HTR-8/SVneo (cell line): ENCODE measurements at regions not wholly inside any gene's neighbourhood (a gene's known extent, or its start where the extent isn't known, plus 50 kb on each side); places are given as distances from the start of the nearest gene placed in this dataset.
"Not testable (repeated sequence)": the region's sequence is repeated elsewhere in the genome, so short reads cannot be mapped to it uniquely, and the experiment has no call there.

Experiments
- DNase-seq: peaks from one replicate; pipeline ENCODE4 v3.0.0; 2011; ENCODE audit warnings: low spot score, mixed read lengths; ENCODE audit not compliant: insufficient read length
- FAIRE-seq: peaks from 2 replicates; lab custom pipeline; 2011; peaks lifted over from hg19 to GRCh38; lab: Jason Lieb, UNC

- DNase-seq (no peak), FAIRE-seq (no peak)
These were observed 320.0 kb downstream of the LRATD1 start for GRCh38 chr2:14952400-14952963.

DNA sequence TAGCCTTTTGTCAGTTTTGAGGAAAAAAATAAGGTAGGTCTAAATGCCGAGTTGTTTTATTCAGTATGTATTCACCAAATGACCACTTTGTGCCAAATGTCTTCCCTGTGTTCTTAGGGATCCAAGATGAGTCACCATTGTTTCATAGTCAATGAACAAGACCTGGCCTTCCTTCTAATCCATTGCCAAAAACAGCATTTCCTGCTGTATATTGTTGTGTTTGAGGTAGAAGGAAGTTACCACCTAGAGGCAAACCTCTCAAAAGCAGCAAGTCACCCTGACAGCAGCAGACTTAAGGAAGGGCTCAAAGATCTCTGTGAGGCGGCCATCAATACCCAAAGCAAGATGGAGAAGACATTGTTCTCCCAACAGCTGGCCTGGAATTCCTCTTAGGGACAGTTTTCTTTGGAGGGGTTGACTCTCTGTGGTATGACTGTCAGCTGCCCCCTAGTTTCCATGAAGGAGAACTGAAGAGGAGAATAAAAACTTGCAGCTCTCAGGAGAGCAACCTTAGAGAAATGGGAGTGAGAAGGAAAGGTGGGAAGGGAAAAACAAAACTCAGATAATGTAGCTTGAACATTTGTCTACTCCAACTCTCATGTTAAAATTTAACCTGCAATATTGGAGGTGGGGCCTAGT, 328.3 kb downstream of the LRATD1 start:
- no peak for FAIRE-seq
- DNase-seq, result no peak

GRCh38 chr2:14967729-14968128, 335.2 kb downstream of the LRATD1 start:
- FAIRE-seq (no peak), DNase-seq (no peak)

DNA sequence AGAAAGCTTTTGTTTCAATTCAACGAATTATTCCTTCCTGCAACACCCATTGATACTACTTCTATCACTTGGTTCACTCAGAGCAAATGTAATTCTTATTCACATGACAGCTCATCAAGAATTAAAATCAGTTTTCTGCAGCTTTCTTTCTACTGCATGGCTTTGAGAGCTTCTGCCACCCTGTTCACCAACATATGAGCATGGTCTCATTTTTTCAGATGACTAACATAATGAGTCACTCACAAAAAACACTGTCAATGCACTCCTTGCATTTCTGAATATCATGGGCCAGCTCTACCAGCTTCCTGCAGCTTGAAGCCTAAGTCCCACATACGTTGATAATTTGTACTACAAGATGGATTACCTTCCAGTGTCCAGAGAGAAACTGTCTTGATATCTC, 342.9 kb downstream of the LRATD1 start:
- DNase-seq, result no peak
- FAIRE-seq, result no peak

DNA sequence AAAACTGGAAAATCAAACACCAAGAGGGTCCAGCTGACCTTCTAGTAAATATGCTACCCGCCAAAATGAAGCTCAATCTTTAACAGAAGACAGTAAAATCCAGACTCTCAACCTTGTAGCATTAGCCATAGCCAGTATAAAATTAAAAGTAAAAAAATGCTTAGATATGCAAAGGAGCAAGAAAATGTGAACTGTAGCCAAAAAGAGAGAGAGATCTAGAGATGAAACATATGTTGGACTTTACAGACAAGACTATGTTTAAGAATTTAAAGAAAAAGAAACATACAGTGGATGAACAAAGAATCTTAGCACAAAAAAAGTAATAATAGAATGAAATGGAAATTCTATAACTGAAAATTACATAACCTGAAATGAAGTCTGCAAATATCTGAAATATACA, 344.5 kb downstream of the LRATD1 start:
- FAIRE-seq, result no peak
- no peak for DNase-seq

GRCh38 chr2:14978845-14979244, 346.3 kb downstream of the LRATD1 start:
- FAIRE-seq (no peak), DNase-seq (no peak)

GRCh38 chr2:14982790-14983189, 350.3 kb downstream of the LRATD1 start:
- DNase-seq (no peak), FAIRE-seq (no peak)

DNA sequence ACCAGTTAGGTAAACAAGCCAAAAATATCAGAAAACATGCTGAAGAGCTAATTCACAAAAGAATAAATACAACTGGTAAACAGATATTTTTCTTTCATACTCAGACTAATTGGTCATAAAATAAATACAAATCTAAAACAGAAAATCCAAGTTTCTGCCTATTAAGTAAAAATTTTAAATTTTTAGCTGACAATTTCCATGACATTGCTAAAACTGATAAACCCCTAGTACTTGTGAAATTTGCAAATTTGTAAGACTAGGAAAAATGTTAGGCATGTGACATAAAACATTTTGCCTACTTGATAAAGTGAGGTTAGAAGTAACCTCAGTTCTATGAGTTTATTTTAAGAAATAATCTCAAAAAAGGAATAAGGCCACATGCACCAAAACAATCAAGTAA, 356.1 kb downstream of the LRATD1 start:
- FAIRE-seq (no peak), DNase-seq (no peak)

DNA sequence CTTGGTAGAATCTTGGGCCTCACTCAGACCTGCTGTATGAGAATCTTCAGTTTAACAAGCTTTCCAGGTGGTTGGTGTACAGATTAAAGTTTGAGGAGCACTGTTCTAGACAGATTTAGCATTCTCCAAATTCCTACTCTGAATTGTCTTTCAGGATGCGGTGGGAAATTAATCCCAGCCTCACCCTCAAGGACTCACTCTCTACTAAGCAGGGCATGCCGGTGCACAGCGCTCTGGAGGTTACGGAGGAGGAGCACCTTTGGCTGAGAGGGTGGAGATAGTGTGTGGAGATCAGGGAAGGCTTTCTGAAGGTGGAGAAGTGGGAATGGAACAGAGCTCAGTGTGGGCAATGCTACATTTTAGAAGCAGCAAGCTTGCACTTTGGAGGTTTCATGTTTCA, 359.2 kb downstream of the LRATD1 start:
- no peak for DNase-seq
- no peak for FAIRE-seq

GRCh38 chr2:14994721-14995120, 362.2 kb downstream of the LRATD1 start:
- DNase-seq, result no peak
- no peak for FAIRE-seq

DNA sequence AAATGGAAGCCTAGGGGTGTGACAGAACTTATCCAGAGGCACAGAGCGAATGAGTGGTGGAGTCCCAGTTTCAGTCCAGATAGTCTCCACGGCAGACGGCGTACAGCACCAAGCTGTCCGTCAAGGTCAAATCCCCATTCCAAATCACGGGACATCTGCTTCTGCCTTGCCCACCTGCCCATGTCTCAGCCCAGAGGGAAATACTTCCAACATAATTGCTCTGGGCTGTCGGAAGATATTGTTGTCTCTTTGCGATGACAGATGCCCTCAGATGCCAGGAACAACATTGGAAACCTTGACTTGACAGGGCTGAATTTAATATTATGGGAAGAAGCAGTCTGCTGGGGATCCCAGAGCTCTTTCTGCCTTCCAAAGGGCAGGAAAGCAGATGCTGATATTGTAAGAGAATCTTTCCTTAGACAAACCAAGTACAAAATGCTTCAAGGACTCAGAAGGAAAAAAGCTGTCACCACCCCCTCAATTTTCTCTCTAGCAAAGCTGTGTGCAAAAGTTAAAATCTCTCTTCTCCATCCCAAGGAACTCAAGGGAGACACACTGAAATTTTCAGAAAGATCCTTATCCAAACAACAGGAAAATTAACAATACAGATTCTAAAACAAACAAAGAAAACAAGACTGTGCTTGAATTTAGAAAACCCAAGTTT, 364.0 kb downstream of the LRATD1 start:
- no peak for DNase-seq
- no peak for FAIRE-seq

DNA sequence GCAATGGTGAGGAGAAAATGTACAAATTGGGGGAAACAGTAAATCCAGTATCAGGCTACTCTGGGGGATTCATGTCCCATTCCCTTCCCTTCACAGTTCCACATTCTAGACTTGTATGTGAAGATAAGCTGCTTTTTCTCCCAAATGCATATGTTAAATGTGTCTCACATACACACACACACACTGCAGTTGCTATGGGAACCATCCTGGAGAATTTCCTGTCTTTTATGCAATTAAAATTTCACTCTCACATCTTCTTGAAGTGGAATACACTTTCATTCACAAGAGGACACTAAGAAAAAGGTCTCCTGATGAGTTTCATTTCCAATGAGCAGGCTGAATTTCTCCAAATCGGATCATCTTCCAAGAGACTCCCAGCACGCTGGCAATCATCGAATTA, 366.0 kb downstream of the LRATD1 start:
- no peak for DNase-seq
- no peak for FAIRE-seq

DNA sequence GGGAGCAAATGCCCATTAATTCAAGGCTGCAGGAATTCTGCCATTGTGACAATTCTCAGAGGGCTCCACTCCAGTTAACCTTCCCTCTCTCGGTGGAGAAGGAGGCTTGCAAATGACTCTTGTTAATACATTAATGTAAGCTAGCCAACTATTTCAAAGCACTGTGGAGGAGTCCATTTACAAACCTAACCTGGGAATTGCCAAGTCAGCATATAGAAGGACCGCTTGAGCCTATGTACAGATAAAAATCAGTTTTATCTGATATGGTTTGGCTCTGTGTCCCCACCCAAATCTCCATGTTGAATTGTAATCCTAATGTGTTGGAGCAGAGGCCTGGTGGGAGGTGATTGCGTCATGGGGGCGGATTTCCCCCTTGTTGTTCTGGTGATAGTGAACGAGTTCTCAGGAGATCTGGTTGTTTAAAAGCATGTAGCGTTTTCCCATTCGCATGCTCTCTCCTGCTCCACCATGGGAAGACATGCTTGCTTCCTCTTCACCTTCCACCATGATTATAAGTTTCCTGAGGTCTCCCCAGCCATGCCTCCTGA, 366.7 kb downstream of the LRATD1 start:
- no peak for DNase-seq
- no peak for FAIRE-seq

DNA sequence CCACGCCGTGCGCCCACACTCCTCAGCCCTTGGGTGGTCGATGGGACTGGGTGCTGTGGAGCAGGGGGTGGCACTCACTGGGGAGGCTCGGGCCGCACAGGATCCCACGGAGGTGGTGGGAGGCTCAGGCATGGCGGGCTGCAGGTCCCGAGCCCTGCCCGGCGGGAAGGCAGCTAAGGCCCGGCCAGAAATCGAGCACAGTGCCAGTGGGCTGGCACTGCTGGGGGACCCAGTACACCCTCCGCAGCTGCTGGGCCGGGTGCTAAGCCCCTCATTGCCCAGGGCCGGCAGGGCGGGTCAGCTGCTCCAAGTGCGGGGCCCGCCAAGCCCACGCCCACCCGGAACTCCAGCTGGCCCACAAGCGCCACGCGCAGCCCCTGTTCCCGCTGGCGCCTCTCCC, 370.0 kb downstream of the LRATD1 start:
- not testable (repeated sequence) for DNase-seq, FAIRE-seq

- no peak for FAIRE-seq
- DNase-seq, result no peak
These were observed 374.1 kb downstream of the LRATD1 start for GRCh38 chr2:15006667-15007066.

DNA sequence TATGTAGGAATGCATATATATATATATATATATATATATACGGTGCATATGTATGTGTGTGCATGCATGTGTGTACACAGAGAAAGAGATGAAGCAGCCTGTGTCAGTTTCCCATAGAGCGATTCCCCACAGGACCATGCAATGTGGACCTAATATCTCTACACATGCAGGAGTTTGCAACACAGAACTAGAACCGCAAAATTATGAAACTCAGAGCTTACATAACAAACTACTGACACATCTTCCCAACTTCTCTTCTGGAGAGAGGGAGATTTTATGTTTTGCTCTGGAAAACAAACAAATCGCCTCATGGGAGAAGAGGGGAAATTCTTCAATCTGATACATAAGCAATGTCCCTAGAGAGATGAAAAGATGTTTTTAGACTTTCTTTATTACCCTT, 377.2 kb downstream of the LRATD1 start:
- no peak for DNase-seq
- no peak for FAIRE-seq

GRCh38 chr2:15010346-15010745, 377.8 kb downstream of the LRATD1 start:
- FAIRE-seq (no peak), DNase-seq (no peak)

DNA sequence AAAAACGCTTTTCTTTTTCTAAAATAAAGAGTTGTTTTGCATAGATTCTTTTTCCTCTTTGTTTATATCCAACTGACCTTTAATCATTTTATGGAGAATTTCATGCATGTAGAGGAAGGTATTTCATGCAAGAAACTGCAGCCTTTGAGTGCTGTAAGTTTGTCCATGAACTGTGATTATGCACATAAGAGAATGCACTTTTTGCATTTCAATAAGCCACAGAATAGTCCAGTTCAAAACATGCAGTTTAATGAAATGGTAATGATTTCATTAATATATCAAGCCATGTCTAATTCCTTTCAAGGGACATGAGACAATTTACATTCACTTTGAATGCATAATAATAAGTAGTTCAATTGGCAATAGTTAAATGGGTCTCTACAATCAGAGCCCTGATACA, 386.3 kb downstream of the LRATD1 start:
- no peak for DNase-seq

GRCh38 chr2:15023221-15023620, 390.7 kb downstream of the LRATD1 start:
- FAIRE-seq (no peak), DNase-seq (no peak)

More for the DNA sequence above, 386.3 kb downstream of the LRATD1 start:
- no peak for FAIRE-seq

- DNase-seq, result no peak
- no peak for FAIRE-seq
These were observed 395.9 kb downstream of the LRATD1 start for GRCh38 chr2:15028406-15028805.

- DNase-seq (no peak), FAIRE-seq (no peak)
These were observed 399.3 kb downstream of the LRATD1 start for GRCh38 chr2:15031745-15032240.
